ENCODE measurements at regions not wholly inside any gene's neighbourhood (a gene's known extent, or its start where the extent isn't known, plus 50 kb on each side); places are given as distances from the start of the nearest gene placed in this dataset.

- DNase-seq: no peak
- intact Hi-C loops (cut with DNase I): no loop called here
- Histone ChIP-seq H3K36me3 (no peaks in the 10 kb centered on the region), H3K4me1 (ENCODE audit: insufficient read depth) (peaks cover under 1% of the 10 kb centered on the region), H3K27ac (no peak overlapping the region), H3K9me3 (no peaks in the 10 kb centered on the region), H3K27me3 (no peaks in the 10 kb centered on the region), H3K4me3 (no peak overlapping the region)
- TF ChIP-seq POLR2A (IDR thresholded peaks at IDR 0.05) (no peak), CTCF (IDR thresholded peaks at IDR 0.05) (no peak), EP300 (IDR thresholded peaks at IDR 0.05) (no peak)
- WGBS, 3 donors: 58 to 68% (median 64%) methylated on average over 13 of the region's 13 CpGs
These were observed 1321.7 kb downstream of the TBC1D22A start for GRCh38 chr22:48084041-48084728.

DNA sequence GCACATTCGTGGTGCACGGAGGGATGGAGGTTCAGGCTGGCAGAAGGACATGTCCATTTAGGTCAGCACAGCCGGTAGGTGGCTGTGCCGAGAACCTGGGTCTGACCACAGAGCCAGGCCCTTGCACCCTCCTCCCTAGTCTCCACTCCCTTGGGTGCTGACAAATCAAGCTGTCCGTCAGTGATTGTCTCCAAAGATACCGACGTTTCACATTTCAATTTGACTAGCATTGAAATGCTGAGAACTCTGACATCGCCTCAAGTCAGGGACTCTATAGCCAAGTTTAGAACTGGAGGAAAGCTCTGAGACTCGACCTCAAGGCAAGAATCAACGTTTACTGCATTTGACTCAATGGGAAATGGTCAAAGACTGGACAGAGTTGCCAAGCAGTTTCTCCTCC lies 1321.1 kb downstream of the TBC1D22A start:
- DNase-seq: no peak
- H3K27ac ChIP-seq: no peak overlapping the region
- WGBS, 3 donors: 87 to 89% (median 87%) methylated on average over 10 of the region's 10 CpGs

GRCh38 chr22:48082284-48082683 lies 1319.8 kb downstream of the TBC1D22A start:
- 85 to 88% (median 85%) methylated on average over 6 of the region's 6 CpGs for WGBS, 3 donors
- Histone ChIP-seq H3K36me3 (no peaks in the 10 kb centered on the region), H3K4me1 (ENCODE audit: insufficient read depth) (no peaks in the 10 kb centered on the region), H3K27me3 (no peaks in the 10 kb centered on the region), H3K9me3 (no peaks in the 10 kb centered on the region), H3K27ac (no peak overlapping the region), H3K4me3 (no peak overlapping the region)
- intact Hi-C loops (cut with DNase I): no loop called here
- DNase-seq: no peak
- TF ChIP-seq CTCF (IDR thresholded peaks at IDR 0.05) (no peak), EP300 (IDR thresholded peaks at IDR 0.05) (no peak), POLR2A (IDR thresholded peaks at IDR 0.05) (no peak)

More for the DNA sequence above, 1321.1 kb downstream of the TBC1D22A start:
- Histone ChIP-seq H3K36me3 (no peaks in the 10 kb centered on the region), H3K4me3 (no peak overlapping the region), H3K9me3 (no peaks in the 10 kb centered on the region), H3K4me1 (ENCODE audit: insufficient read depth) (no peaks in the 10 kb centered on the region), H3K27me3 (no peaks in the 10 kb centered on the region)
- TF ChIP-seq EP300 (IDR thresholded peaks at IDR 0.05) (no peak), POLR2A (IDR thresholded peaks at IDR 0.05) (no peak), CTCF (IDR thresholded peaks at IDR 0.05) (no peak)
- intact Hi-C loops (cut with DNase I): no loop called here

GRCh38 chr22:48081281-48081680 lies 1318.8 kb downstream of the TBC1D22A start:
- Histone ChIP-seq H3K4me3 (no peak overlapping the region), H3K27ac (no peak overlapping the region), H3K36me3 (no peaks in the 10 kb centered on the region), H3K4me1 (ENCODE audit: insufficient read depth) (no peaks in the 10 kb centered on the region), H3K9me3 (no peaks in the 10 kb centered on the region), H3K27me3 (no peaks in the 10 kb centered on the region)
- WGBS, 3 donors: 87 to 92% (median 88%) methylated on average over 15 to 16 of the region's 16 CpGs
- DNase-seq: no peak
- intact Hi-C loops (cut with DNase I): no loop called here
- no peak for TF ChIP-seq CTCF (IDR thresholded peaks at IDR 0.05)
- TF ChIP-seq POLR2A (IDR thresholded peaks at IDR 0.05): no peak
- no peak for TF ChIP-seq EP300 (IDR thresholded peaks at IDR 0.05)
